NT2/D1 (cell line): ENCODE measurements at regions not wholly inside any gene's neighbourhood (a gene's known extent, or its start where the extent isn't known, plus 50 kb on each side); places are given as distances from the start of the nearest gene placed in this dataset.

Experiments used
- SUZ12 ChIP-seq: IDR thresholded peaks from 2 replicates; pipeline ENCODE4 v1.6.1; 2011; ENCODE audit not compliant: insufficient read length, insufficient read depth; ENCODE audit errors: extremely low read depth
- YY1 ChIP-seq: IDR thresholded peaks from 2 replicates; pipeline ENCODE4 v1.6.1; 2011; ENCODE audit not compliant: insufficient read length, insufficient read depth

DNA sequence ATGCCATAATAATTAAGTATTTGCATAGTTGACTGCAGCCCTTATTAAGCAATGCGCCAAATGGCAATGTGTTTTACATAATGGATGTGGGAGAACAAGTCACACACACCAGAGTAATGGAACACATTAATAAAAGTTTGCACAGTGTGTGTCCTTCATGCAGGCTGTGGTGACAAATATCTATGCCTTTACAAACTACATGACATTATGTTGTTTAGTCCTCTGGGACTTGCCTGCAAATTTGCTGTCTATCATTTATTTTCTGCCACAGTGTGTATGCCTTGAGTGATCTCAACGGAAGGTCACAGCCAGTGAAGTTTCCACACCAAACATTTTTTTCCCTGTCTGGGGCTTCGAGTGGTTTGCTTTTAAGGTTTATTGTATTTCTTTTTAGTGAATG lies 175.2 kb upstream of the TMEFF2 start:
- TF ChIP-seq YY1: no peak
- TF ChIP-seq SUZ12: no peak
